K562 (cell line): ENCODE measurements at regions not wholly inside any gene's neighbourhood (a gene's known extent, or its start where the extent isn't known, plus 50 kb on each side); places are given as distances from the start of the nearest gene placed in this dataset.

ENCODE experiments used
- HCFC1 ChIP-seq: IDR thresholded peaks from 2 replicates; pipeline ENCODE4 v1.6.1; 2012; ENCODE audit warnings: low read depth, low read length, improper control_type of control experiment
- SAFB ChIP-seq: fragments of 200-400 bp; formaldehyde crosslinking; IDR thresholded peaks from 2 replicates; pipeline ENCODE4 v1.6.1; 2017; ENCODE audit warnings: low read depth, low read length, borderline replicate concordance
- TAF15 ChIP-seq: fragments of 200-400 bp; formaldehyde crosslinking; IDR thresholded peaks from 2 replicates; pipeline ENCODE4 v1.6.1; 2017; ENCODE audit warnings: mild to moderate bottlenecking, low read depth, low read length, moderate library complexity
- YY1 ChIP-seq, 3 experiments: IDR thresholded peaks; 2 replicates each; pipeline ENCODE4 v1.6.1; 2011; ENCODE audit warnings: low read length in 2 of 3, mild to moderate bottlenecking in 2 of 3, moderate library complexity in 2 of 3, borderline replicate concordance in 1 of 3, control low read depth in 1 of 3, low read depth in 1 of 3; ENCODE audit not compliant: insufficient read depth in 3 of 3, insufficient replicate concordance in 2 of 3, control insufficient read depth in 1 of 3, insufficient read length in 1 of 3; ENCODE audit errors: extremely low read depth in 1 of 3
- ZBTB26 ChIP-seq: fragments of 450-650 bp; formaldehyde crosslinking; IDR thresholded peaks from 2 replicates; pipeline ENCODE4 v1.4.0; 2022; ENCODE audit warnings: missing genetic modification characterization
- ZBTB34 ChIP-seq: fragments of 250-450 bp; sonication (Bioruptor Pico); IDR thresholded peaks from 2 replicates; pipeline ENCODE4 v1.8.0; 2021; ENCODE audit warnings: mild to moderate bottlenecking, moderate library complexity
- ZFX ChIP-seq: sonication (generic); formaldehyde crosslinking; IDR thresholded peaks from 2 replicates; pipeline ENCODE4 v1.8.0; 2022; ENCODE audit warnings: mild to moderate bottlenecking, missing genetic modification reagents, moderate library complexity

GRCh38 chrX:31006027-31006426 is 65.8 kb downstream of the FTHL17 start:
- TF ChIP-seq YY1 (IDR thresholded peaks at IDR 0.05; ENCODE audit: borderline replicate concordance in 1 of 3, control insufficient read depth in 1 of 3, extremely low read depth in 1 of 3, insufficient read depth in 3 of 3, insufficient read length in 1 of 3, insufficient replicate concordance in 2 of 3, low read depth in 1 of 3, low read length in 2 of 3) (no peak), HCFC1 (no peak), ZBTB34 (no peak), ZBTB26 (CRISPR knock-in tag) (no peak), ZFX (CRISPR knock-in tag) (no peak), SAFB (no peak), TAF15 (no peak)
